GM21360 (cell line): ENCODE measurements at regions not wholly inside any gene's neighbourhood (a gene's known extent, or its start where the extent isn't known, plus 50 kb on each side); places are given as distances from the start of the nearest gene placed in this dataset.

Experiments used
- ATAC-seq: cut with Tn5 transposase; IDR thresholded peaks from one replicate; pipeline ENCODE4 v1.9.1; 2021; ENCODE audit warnings: mild to moderate bottlenecking, moderate library complexity; ENCODE audit not compliant: unreplicated experiment

- no peak for ATAC-seq
Observed at GRCh38 chr12:115519359-115519758, 758.1 kb downstream of the MED13L start.

- ATAC-seq = no peak
Observed at GRCh38 chr12:115517913-115518312, 759.6 kb downstream of the MED13L start.

- ATAC-seq = no peak
Observed at GRCh38 chr12:115511986-115512711, 765.3 kb downstream of the MED13L start.

- no peak for ATAC-seq
Observed at GRCh38 chr12:115511305-115511704, 766.2 kb downstream of the MED13L start.

GRCh38 chr12:115508990-115509389, 768.5 kb downstream of the MED13L start:
- ATAC-seq = no peak

DNA sequence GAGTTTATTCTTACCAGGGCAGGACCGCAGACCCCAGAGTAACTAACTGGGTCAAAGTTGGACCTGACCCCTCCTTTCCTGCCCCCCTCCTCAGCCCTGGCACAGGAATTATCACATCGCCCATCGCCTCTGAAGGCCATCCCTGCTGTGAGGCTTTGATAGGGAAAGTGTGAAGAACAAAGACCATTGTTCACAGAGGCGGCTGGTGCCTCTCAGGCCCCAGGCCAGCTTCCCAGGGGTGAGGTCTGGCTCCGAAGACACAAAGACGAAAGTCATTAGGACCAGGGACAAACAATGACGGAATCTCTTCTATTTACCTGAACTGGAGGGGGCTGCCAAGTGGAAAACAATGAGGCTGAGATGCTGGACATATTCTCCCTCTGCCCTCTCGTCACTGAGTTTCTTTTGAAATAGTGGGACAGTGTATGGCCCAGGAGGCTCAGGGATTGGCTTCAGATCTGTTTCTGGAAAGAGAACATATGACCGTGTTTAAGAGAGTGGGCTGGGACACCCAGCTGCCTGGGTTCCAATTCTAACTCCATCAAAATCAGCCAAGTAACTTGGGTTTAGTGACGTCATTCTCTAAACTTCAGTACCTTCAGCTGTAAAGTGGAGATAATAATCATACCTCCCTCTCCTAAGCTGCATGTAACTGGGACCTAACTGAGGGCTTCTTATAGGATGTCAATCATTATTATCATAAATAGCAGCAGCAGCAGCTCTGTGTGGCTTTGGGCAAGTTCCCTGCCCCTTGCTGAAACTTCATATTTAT, 769.4 kb downstream of the MED13L start:
- no peak for ATAC-seq

- ATAC-seq = no peak
Observed at GRCh38 chr12:115507560-115507889, 770.0 kb downstream of the MED13L start.

- no peak for ATAC-seq
Observed at GRCh38 chr12:115506822-115507559, 770.5 kb downstream of the MED13L start.

GRCh38 chr12:115504306-115505290, 772.9 kb downstream of the MED13L start:
- peak; percentile 91 for ATAC-seq

DNA sequence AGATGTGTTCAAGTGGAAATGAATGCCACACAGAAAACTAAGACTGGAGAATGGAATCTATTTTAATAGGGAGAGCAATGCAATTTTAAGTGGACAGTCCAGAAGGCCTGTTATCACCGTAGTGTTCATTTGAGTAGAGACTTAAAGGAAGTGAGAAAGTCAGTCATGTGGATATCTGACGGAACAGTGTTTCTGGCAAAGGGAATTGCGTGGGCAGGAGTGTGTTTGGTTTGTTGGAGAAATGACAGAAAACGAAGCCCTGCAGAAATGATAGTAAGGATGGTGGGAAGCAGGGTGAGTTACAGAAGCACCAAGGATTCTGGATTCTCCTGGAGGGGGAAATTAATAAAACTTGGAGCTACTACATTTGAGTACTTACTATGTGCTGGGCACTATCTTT, 776.6 kb downstream of the MED13L start:
- no peak for ATAC-seq

GRCh38 chr12:115495300-115495699, 782.2 kb downstream of the MED13L start:
- no peak for ATAC-seq

DNA sequence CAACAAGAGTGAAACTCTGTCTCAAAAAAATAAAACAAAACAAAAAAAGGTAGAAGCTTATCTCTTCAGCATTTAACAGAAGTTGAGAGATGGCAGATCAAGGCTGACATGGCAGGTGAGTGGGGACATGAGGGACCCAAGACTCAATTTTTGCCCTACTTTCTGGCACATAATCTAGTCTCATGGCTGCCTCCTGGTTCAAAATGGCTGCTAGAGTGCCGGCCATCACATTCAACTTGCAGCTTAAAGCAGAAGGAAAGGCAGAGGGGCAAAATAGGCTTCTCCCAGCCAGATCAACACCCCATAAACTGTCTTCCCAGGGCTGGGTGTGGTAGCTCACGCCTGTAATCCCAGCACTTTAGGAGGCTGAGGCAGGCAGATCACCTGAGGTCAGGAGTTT, 784.9 kb downstream of the MED13L start:
- ATAC-seq = no peak

- no peak for ATAC-seq
Observed at GRCh38 chr12:115491511-115492250, 785.8 kb downstream of the MED13L start.

GRCh38 chr12:115489253-115489652, 788.2 kb downstream of the MED13L start:
- ATAC-seq = no peak

DNA sequence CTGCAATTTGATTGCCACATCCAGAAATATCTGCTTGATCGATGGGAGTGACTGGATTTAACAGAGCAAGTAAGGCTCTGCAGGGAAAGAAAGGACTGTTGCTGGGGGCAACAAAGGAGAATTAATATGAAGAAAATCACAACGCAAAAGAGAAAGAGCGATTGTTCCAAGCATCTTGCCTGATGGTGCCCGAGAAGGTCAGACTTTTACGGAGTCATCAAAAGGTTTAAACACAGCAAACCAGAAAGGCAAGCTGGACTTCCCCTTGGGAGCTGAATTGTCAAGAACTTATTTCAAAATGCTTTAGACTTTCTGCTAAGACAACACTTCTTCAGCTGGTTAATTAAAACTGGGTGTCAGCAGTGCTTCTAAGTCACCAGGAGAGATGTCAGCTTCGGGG, 791.5 kb downstream of the MED13L start:
- ATAC-seq = no peak

GRCh38 chr12:115485503-115485902, 792.0 kb downstream of the MED13L start:
- no peak for ATAC-seq

DNA sequence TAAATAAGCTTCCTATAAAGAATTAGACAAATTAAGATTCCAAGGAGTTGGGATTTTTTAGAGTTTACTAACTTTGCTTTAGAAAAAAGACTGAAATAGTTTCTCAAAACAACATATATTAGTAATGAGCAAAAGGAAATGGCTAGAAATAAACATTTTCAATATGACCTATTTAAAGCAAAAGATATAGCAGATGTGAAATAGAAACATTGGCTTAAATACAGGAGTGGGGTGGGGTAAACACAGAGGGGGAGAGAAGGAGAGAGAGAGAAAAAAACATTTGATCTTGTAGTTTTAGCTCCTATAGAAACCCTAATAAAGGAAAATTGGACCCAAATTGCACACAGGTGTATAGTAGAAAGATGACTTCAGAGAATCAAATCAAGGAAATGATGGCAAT, 794.5 kb downstream of the MED13L start:
- no peak for ATAC-seq

GRCh38 chr12:115481141-115481540, 796.4 kb downstream of the MED13L start:
- ATAC-seq = peak; percentile 63

GRCh38 chr12:115478505-115478904, 794.5 kb upstream of the TBX3 start:
- ATAC-seq = no peak
